ENCODE measurements at regions not wholly inside any gene's neighbourhood (a gene's known extent, or its start where the extent isn't known, plus 50 kb on each side); places are given as distances from the start of the nearest gene placed in this dataset.

DNA sequence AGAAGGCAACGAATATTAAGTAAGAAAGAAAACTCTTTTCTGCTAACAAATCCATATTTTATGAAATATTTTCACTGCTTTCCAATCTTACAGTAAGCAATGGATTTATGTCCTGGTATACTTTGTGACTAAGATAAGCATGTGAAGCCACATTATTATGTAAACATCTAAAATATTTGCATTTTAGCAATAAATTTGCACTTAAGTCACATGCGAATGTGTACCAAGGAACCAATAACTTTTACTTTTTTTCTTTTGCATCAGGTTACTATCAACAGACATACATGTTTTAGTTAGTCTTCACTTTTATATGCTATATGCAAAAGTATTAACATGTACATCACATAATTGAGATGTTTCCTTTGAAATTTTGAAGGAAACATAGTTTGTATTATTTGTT is 536.7 kb downstream of the SLITRK6 start:
- no peak overlapping the region for H3K27ac ChIP-seq
- H4K20me1 ChIP-seq (ENCODE audit: insufficient read depth): no peaks in the 10 kb centered on the region
- no peaks in the 10 kb centered on the region for H3K4me1 ChIP-seq (replicated peaks; ENCODE audit: insufficient read depth)
- H2AFZ ChIP-seq: no peak overlapping the region
- no peaks in the 10 kb centered on the region for H3K9me3 ChIP-seq (ENCODE audit: insufficient read depth, low read depth)
- H3K9me2 ChIP-seq (ENCODE audit: insufficient read depth): no peaks in the 10 kb centered on the region
- intact Hi-C loops (cut with micrococcal nuclease; ENCODE audit: unreplicated experiment): no loop called here
- no peaks in the 10 kb centered on the region for H3K36me3 ChIP-seq (ENCODE audit: low read depth)
- no peaks in the 10 kb centered on the region for H3K27me3 ChIP-seq (ENCODE audit: insufficient read depth, low read depth)
- no peak for TF ChIP-seq EZH2 (IDR thresholded peaks at IDR 0.05; ENCODE audit: low read depth)
- TF ChIP-seq, protein P1, sequence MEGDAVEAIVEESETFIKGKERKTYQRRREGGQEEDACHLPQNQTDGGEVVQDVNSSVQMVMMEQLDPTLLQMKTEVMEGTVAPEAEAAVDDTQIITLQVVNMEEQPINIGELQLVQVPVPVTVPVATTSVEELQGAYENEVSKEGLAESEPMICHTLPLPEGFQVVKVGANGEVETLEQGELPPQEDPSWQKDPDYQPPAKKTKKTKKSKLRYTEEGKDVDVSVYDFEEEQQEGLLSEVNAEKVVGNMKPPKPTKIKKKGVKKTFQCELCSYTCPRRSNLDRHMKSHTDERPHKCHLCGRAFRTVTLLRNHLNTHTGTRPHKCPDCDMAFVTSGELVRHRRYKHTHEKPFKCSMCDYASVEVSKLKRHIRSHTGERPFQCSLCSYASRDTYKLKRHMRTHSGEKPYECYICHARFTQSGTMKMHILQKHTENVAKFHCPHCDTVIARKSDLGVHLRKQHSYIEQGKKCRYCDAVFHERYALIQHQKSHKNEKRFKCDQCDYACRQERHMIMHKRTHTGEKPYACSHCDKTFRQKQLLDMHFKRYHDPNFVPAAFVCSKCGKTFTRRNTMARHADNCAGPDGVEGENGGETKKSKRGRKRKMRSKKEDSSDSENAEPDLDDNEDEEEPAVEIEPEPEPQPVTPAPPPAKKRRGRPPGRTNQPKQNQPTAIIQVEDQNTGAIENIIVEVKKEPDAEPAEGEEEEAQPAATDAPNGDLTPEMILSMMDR (conservative IDR thresholded peaks at IDR 0.05): no peak
- ChIA-PET CTCF (interaction anchor here (1.1 kb wide), 1 partner anchor 536 kb away, joined by 3 read pairs; the partner anchor contains the start of gene SLITRK6), POLR2A (ENCODE audit: unreplicated experiment) (no interaction called here)
- H3K4me3 ChIP-seq: no peak overlapping the region
- H3K79me2 ChIP-seq (ENCODE audit: low read depth): no peaks in the 10 kb centered on the region
- H3F3A ChIP-seq (ENCODE audit: insufficient read depth, low read depth): no peaks in the 10 kb centered on the region
- DNase-seq: no peak
- H3K4me2 ChIP-seq: no peak overlapping the region
- BruUV-seq (replicated peaks): no TSS peak

DNA sequence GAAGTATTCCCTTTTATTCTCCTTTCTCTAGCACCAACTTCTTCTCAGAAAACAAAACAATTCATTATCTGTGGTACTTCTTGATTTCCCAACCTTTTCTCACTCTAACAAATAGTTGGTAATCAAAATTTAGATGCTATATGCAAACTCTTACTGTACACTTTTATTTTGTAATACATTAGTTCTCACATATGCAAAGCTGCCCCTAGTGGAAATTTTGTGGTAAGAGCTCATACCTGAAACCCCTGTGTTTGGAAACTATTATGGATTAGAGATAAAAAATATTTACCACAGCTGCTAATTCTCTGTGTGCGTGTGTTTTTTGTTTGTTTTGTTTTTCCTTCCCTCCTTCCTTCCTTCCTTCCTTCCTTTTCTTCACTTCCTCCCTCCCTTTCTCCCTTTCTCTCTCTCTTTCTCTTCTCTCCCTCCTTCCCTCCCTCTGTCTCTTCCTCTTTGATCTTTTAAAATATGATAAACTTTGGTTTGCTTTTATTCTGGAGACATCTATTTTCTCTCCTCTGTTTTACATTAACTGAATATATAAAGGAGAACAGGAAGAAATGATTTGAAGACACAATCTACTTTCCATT is 537.4 kb downstream of the SLITRK6 start:
- intact Hi-C loops (cut with micrococcal nuclease; ENCODE audit: unreplicated experiment): no loop called here

DNA sequence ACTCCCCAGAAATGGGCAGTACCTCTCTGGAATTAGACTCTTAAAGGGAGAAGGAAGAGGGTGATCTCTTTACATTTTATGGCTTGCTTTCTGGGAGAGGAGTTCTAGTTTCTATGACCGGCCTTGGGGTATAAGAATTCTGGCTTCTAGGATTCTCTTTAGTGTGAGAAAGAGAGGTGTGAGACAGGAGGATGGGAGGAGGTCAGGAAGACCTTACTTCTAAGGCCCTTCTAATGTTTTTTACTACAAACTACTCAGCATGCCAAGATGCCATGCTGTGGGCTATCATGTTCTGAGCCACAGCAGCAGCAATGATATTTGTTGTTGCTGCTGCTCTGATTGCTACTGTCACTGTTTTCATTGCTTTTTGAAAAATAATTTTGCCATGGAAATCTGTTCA is 538.3 kb downstream of the SLITRK6 start:
- ChIA-PET POLR2A (ENCODE audit: unreplicated experiment) (no interaction called here), CTCF (no interaction called here)
- no peaks in the 10 kb centered on the region for H3K79me2 ChIP-seq (ENCODE audit: low read depth)
- TF ChIP-seq EZH2 (IDR thresholded peaks at IDR 0.05; ENCODE audit: low read depth): no peak
- TF ChIP-seq, protein P1 (conservative IDR thresholded peaks at IDR 0.05): no peak
- no peaks in the 10 kb centered on the region for H4K20me1 ChIP-seq (ENCODE audit: insufficient read depth)
- no peaks in the 10 kb centered on the region for H3K9me3 ChIP-seq (ENCODE audit: insufficient read depth, low read depth)
- H3K4me1 ChIP-seq (replicated peaks; ENCODE audit: insufficient read depth): no peaks in the 10 kb centered on the region
- H3K9me2 ChIP-seq (ENCODE audit: insufficient read depth): no peaks in the 10 kb centered on the region
- H2AFZ ChIP-seq: no peak overlapping the region
- no peaks in the 10 kb centered on the region for H3K36me3 ChIP-seq (ENCODE audit: low read depth)
- no TSS peak for BruUV-seq (replicated peaks)
- no peak for DNase-seq
- no peaks in the 10 kb centered on the region for H3K27me3 ChIP-seq (ENCODE audit: insufficient read depth, low read depth)
- intact Hi-C loops (cut with micrococcal nuclease; ENCODE audit: unreplicated experiment): no loop called here
- H3K27ac ChIP-seq: no peak overlapping the region
- H3K4me2 ChIP-seq: no peak overlapping the region
- H3F3A ChIP-seq (ENCODE audit: insufficient read depth, low read depth): no peaks in the 10 kb centered on the region
- no peak overlapping the region for H3K4me3 ChIP-seq

More for the DNA sequence above, 537.4 kb downstream of the SLITRK6 start:
- Histone ChIP-seq H3K4me1 (replicated peaks; ENCODE audit: insufficient read depth) (no peaks in the 10 kb centered on the region), H3F3A (ENCODE audit: insufficient read depth, low read depth) (no peaks in the 10 kb centered on the region), H2AFZ (no peak overlapping the region), H3K4me2 (no peak overlapping the region), H3K9me3 (ENCODE audit: insufficient read depth, low read depth) (no peaks in the 10 kb centered on the region), H3K4me3 (no peak overlapping the region), H3K27me3 (ENCODE audit: insufficient read depth, low read depth) (no peaks in the 10 kb centered on the region), H3K9me2 (ENCODE audit: insufficient read depth) (no peaks in the 10 kb centered on the region), H3K27ac (no peak overlapping the region), H3K79me2 (ENCODE audit: low read depth) (no peaks in the 10 kb centered on the region), H3K36me3 (ENCODE audit: low read depth) (no peaks in the 10 kb centered on the region), H4K20me1 (ENCODE audit: insufficient read depth) (no peaks in the 10 kb centered on the region)
- ChIA-PET CTCF (interaction anchor here (1.1 kb wide), 1 partner anchor 537 kb away, joined by 3 read pairs; the partner anchor contains the start of gene SLITRK6), POLR2A (ENCODE audit: unreplicated experiment) (interaction anchor here (0.6 kb wide), 1 partner anchor 538 kb away, joined by 3 read pairs; the partner anchor contains the start of gene SLITRK6)
- no peak for DNase-seq
- TF ChIP-seq, protein P1 (conservative IDR thresholded peaks at IDR 0.05): peak; percentile 55
- TF ChIP-seq EZH2 (IDR thresholded peaks at IDR 0.05; ENCODE audit: low read depth): no peak
- no TSS peak for BruUV-seq (replicated peaks)

Data from PC-9 (cell line).